ENCODE measurements at regions not wholly inside any gene's neighbourhood (a gene's known extent, or its start where the extent isn't known, plus 50 kb on each side); places are given as distances from the start of the nearest gene placed in this dataset.
"Not testable (repeated sequence)": the region's sequence is repeated elsewhere in the genome, so short reads cannot be mapped to it uniquely, and the experiment has no call there.

- no peak for DNase-seq (ENCODE audit: low read depth in 2 of 2)
These were observed 179.5 kb upstream of the TBX18 start for GRCh38 chr6:84943905-84944304.

- DNase-seq (ENCODE audit: low read depth in 2 of 2) = not testable (repeated sequence)
These were observed 177.2 kb upstream of the TBX18 start for GRCh38 chr6:84941609-84942008.

GRCh38 chr6:84929212-84929611 lies 164.8 kb upstream of the TBX18 start:
- DNase-seq (ENCODE audit: low read depth in 2 of 2) = no peak

- no peak for DNase-seq (ENCODE audit: low read depth in 2 of 2)
These were observed 163.2 kb upstream of the TBX18 start for GRCh38 chr6:84927551-84927950.

- DNase-seq (ENCODE audit: low read depth in 2 of 2) = peak; percentile 6 to 50
These were observed 162.1 kb upstream of the TBX18 start for GRCh38 chr6:84926189-84927155.

GRCh38 chr6:84921891-84922290 lies 157.5 kb upstream of the TBX18 start:
- DNase-seq (ENCODE audit: low read depth in 2 of 2) = no peak

- no peak for DNase-seq (ENCODE audit: low read depth in 2 of 2)
These were observed 155.6 kb upstream of the TBX18 start for GRCh38 chr6:84920021-84920420.

GRCh38 chr6:84916704-84917103 lies 152.3 kb upstream of the TBX18 start:
- no peak for DNase-seq (ENCODE audit: low read depth in 2 of 2)

GRCh38 chr6:84912472-84913322 lies 148.3 kb upstream of the TBX18 start:
- DNase-seq (ENCODE audit: low read depth in 2 of 2) = no peak

GRCh38 chr6:84910906-84911607 lies 146.7 kb upstream of the TBX18 start:
- no peak for DNase-seq (ENCODE audit: low read depth in 2 of 2)

- DNase-seq (ENCODE audit: low read depth in 2 of 2) = no peak
These were observed 144.0 kb upstream of the TBX18 start for GRCh38 chr6:84908304-84908904.

GRCh38 chr6:84906514-84906913 lies 142.1 kb upstream of the TBX18 start:
- no peak for DNase-seq (ENCODE audit: low read depth in 2 of 2)

- DNase-seq (ENCODE audit: low read depth in 2 of 2) = no peak
These were observed 141.4 kb upstream of the TBX18 start for GRCh38 chr6:84905823-84906222.

GRCh38 chr6:84902354-84902928 lies 138.0 kb upstream of the TBX18 start:
- DNase-seq (ENCODE audit: low read depth in 2 of 2) = no peak

- DNase-seq (ENCODE audit: low read depth in 2 of 2) = peak; percentile 61 to 89
These were observed 133.7 kb upstream of the TBX18 start for GRCh38 chr6:84897988-84898594.

- peak in 1 of 2 donors; percentile 28 for DNase-seq (ENCODE audit: low read depth in 2 of 2)
These were observed 132.6 kb upstream of the TBX18 start for GRCh38 chr6:84897011-84897410.

GRCh38 chr6:84892671-84893070 lies 128.3 kb upstream of the TBX18 start:
- no peak for DNase-seq (ENCODE audit: low read depth in 2 of 2)

- DNase-seq (ENCODE audit: low read depth in 2 of 2) = peak; percentile 47 to 69
These were observed 118.7 kb upstream of the TBX18 start for GRCh38 chr6:84882768-84883766.

GRCh38 chr6:84879385-84879784 lies 115.0 kb upstream of the TBX18 start:
- not testable (repeated sequence) for DNase-seq (ENCODE audit: low read depth in 2 of 2)

Measured in dermis microvascular lymphatic vessel endothelial cell (primary cell).